Thoracic aorta (tissue), 2 donors: ENCODE measurements at regions not wholly inside any gene's neighbourhood (a gene's known extent, or its start where the extent isn't known, plus 50 kb on each side); places are given as distances from the start of the nearest gene placed in this dataset.

Source experiments
- ATAC-seq: fragments of 150-250 bp; one replicate; pipeline ENCODE4 v1.8.0; 2017; ENCODE audit warnings: low read depth; ENCODE audit not compliant: insufficient number of reproducible peaks, low FRiP score
- DNase-seq: peaks from one replicate; pipeline ENCODE4 v3.0.0-alpha.2; 2020; ENCODE audit warnings: low spot score
- H3K27ac ChIP-seq, 2 donors: fragments of 200-600 bp; sonication (generic); 1 replicate in 1 of 2; 2 replicates in 1 of 2; pipeline ENCODE4 v1.5.1; 2016; ENCODE audit warnings: mild to moderate bottlenecking in 2 of 2, moderate library complexity in 2 of 2
- H3K27me3 ChIP-seq: fragments of 200-600 bp; sonication (generic); replicated peaks from 2 replicates; pipeline ENCODE4 v1.6.0; 2016; ENCODE audit warnings: mild to moderate bottlenecking; ENCODE audit not compliant: insufficient read depth
- H3K36me3 ChIP-seq: fragments of 200-600 bp; sonication (generic); one replicate; pipeline ENCODE4 v1.5.1; 2016
- H3K4me1 ChIP-seq, 2 donors: fragments of 200-600 bp; sonication (generic); 1 replicate in 1 of 2; 2 replicates in 1 of 2; pipeline versions ENCODE4 v1.5.1 to v1.6.0; 2016; ENCODE audit warnings: low read depth in 2 of 2, mild to moderate bottlenecking in 1 of 2; ENCODE audit not compliant: control insufficient read depth in 1 of 2
- H3K4me3 ChIP-seq: fragments of 200-600 bp; sonication (generic); 2 replicates; pipeline ENCODE4 v1.5.1; 2016; ENCODE audit warnings: mild to moderate bottlenecking
- H3K9me3 ChIP-seq: fragments of 200-600 bp; sonication (generic); 2 replicates; pipeline ENCODE4 v1.5.1; 2016
- CTCF ChIP-seq: fragments of 200-600 bp; sonication (generic); IDR thresholded peaks from one replicate; pipeline ENCODE4 v1.5.1; 2019; ENCODE audit warnings: antibody characterized with exemption

GRCh38 chr5:61719124-61719523 lies 387.1 kb downstream of the ZSWIM6 start:
- ATAC-seq (no peak), DNase-seq (no peak)
- Histone ChIP-seq H3K27ac (no peak overlapping the region), H3K4me3 (no peak overlapping the region), H3K9me3 (no peaks in the 10 kb centered on the region), H3K4me1 (no peaks in the 10 kb centered on the region), H3K36me3 (no peaks in the 10 kb centered on the region), H3K27me3 (no peaks in the 10 kb centered on the region)
- no peak for TF ChIP-seq CTCF

GRCh38 chr5:61720829-61721228 lies 388.8 kb downstream of the ZSWIM6 start:
- H3K27me3 ChIP-seq: no peaks in the 10 kb centered on the region
- TF ChIP-seq CTCF: no peak
- no peak for ATAC-seq
- H3K9me3 ChIP-seq: no peaks in the 10 kb centered on the region
- no peaks in the 10 kb centered on the region for H3K4me1 ChIP-seq
- no peaks in the 10 kb centered on the region for H3K36me3 ChIP-seq
- no peak overlapping the region for H3K4me3 ChIP-seq
- no peak overlapping the region for H3K27ac ChIP-seq
- no peak for DNase-seq

- ATAC-seq (no peak), DNase-seq (no peak)
- no peak for TF ChIP-seq CTCF
- Histone ChIP-seq H3K4me3 (no peak overlapping the region), H3K27me3 (no peaks in the 10 kb centered on the region), H3K36me3 (no peaks in the 10 kb centered on the region), H3K9me3 (no peaks in the 10 kb centered on the region), H3K4me1 (no peaks in the 10 kb centered on the region), H3K27ac (no peak overlapping the region)
Measured at GRCh38 chr5:61724102-61724501, 392.0 kb downstream of the ZSWIM6 start.

GRCh38 chr5:61728287-61728686 lies 396.2 kb downstream of the ZSWIM6 start:
- Histone ChIP-seq H3K4me1 (no peaks in the 10 kb centered on the region), H3K27me3 (no peaks in the 10 kb centered on the region), H3K27ac (no peak overlapping the region), H3K36me3 (no peaks in the 10 kb centered on the region), H3K9me3 (no peaks in the 10 kb centered on the region), H3K4me3 (no peak overlapping the region)
- DNase-seq (no peak), ATAC-seq (no peak)
- no peak for TF ChIP-seq CTCF

GRCh38 chr5:61730866-61731265 lies 398.8 kb downstream of the ZSWIM6 start:
- Histone ChIP-seq H3K4me1 (no peaks in the 10 kb centered on the region), H3K27ac (no peak overlapping the region), H3K9me3 (no peaks in the 10 kb centered on the region), H3K36me3 (no peaks in the 10 kb centered on the region), H3K27me3 (no peaks in the 10 kb centered on the region), H3K4me3 (no peak overlapping the region)
- no peak for DNase-seq
- TF ChIP-seq CTCF: no peak
- ATAC-seq: no peak
